ENCODE measurements at regions not wholly inside any gene's neighbourhood (a gene's known extent, or its start where the extent isn't known, plus 50 kb on each side); places are given as distances from the start of the nearest gene placed in this dataset.

DNA sequence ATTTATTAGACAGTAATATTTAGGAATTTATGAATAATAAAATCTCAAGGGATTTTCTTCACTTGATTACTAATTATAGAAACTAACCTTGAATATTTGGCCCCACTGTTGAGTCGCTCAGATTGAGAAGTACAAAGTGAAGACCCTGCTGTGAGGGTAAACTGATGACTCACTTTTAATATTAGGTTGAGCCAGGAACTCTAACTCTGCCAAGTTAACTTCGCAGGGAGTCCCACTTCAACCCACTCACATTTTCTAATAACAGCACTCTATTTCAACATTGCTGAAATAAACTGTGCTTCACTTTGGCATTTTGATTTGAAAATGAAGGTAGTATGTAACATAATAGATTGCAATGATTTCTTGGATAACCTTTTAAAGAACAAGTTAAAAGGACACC is 200.7 kb downstream of the POLR1F start:
- TF ChIP-seq CTCF (IDR thresholded peaks at IDR 0.05; ENCODE audit: insufficient read depth, low read depth, low read length), result no peak
- no peak for TF ChIP-seq EZH2 (IDR thresholded peaks at IDR 0.05; ENCODE audit: insufficient read depth, low read length)
